GM18858 (cell line): ENCODE measurements at regions not wholly inside any gene's neighbourhood (a gene's known extent, or its start where the extent isn't known, plus 50 kb on each side); places are given as distances from the start of the nearest gene placed in this dataset.
"Not testable (repeated sequence)": the region's sequence is repeated elsewhere in the genome, so short reads cannot be mapped to it uniquely, and the experiment has no call there.

Experiments
- ATAC-seq: cut with Tn5 transposase; IDR thresholded peaks from one replicate; pipeline ENCODE4 v1.9.1; 2021; ENCODE audit not compliant: unreplicated experiment

DNA sequence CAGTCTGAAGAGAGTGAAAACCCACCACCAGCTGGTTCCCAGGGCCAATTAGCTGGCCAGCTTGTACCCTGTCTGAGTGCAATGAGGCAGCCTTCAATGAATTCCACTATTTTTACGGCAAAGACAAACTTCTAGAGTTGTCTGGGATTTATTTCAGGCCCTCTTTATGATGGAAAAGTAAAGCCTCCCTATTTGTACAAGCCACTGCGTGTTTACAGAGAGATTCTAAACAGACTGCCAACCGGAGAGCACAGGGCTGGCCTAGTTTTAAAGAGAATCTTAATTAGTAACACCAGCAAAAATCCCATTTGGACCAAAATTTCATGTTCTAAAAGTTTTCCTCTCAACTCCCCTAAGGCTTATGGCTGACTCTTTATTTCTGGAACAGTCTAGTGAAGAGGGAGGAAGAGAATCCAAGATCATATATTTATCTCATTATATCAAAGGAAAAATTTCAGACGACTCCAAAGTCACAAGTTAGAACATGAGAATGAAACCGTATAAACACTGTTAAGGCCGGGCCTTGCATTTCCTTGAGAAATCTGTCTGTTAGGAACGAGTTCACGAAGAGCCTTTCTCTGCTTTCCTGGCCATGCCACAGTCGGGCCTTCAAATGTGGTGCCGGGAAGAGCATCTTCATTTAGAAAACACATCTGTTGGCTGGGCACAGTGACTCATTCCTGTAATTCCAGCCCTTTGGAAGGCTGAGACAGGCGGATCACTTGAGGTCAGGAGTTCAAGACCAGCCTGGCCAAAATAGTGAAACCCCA is 724.6 kb upstream of the NRP1 start:
- no peak for ATAC-seq

GRCh38 chr10:34055410-34055985 is 721.0 kb upstream of the NRP1 start:
- not testable (repeated sequence) for ATAC-seq

DNA sequence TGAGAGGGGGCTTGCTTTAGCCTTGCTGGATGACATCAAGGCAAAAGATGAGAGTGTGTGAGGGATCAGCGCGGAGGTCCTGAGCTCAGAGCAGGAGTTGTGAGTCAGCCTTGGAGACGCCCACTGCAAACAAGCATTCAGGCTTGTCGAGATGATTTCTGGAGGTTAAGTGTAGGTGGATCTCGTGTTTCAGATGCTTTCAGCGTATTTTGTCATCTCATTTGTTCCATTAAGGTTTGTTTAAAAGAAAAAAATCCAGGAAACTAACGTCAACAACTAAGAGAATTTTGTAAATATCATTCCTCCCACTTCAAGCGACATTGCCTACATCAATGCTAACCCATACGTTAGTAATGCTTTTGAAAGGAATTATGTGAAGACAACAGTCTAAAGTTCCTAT is 715.4 kb upstream of the NRP1 start:
- ATAC-seq = no peak

- ATAC-seq = no peak
These were observed 715.0 kb upstream of the NRP1 start for GRCh38 chr10:34049469-34049868.

DNA sequence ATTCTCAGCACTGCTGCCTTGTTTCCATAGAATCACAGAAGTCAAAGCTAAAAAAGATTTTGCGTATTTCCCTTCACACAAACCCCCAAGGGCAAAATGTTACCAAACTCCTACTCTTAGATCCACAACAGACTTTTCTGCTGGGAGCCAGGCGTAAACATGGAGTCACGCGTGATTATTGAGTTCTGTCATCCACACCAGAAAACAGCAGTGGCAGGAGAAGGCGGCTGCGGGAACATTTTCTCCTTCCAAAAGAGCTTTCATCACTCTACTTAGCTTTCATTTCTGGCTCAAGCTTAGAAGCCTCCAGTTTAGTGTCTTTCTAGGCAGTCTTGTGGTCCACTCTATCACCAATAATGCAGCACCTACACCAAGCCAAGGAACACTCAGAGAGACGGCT is 712.9 kb upstream of the NRP1 start:
- ATAC-seq = no peak

- ATAC-seq = no peak
These were observed 712.1 kb upstream of the NRP1 start for GRCh38 chr10:34046506-34047034.

DNA sequence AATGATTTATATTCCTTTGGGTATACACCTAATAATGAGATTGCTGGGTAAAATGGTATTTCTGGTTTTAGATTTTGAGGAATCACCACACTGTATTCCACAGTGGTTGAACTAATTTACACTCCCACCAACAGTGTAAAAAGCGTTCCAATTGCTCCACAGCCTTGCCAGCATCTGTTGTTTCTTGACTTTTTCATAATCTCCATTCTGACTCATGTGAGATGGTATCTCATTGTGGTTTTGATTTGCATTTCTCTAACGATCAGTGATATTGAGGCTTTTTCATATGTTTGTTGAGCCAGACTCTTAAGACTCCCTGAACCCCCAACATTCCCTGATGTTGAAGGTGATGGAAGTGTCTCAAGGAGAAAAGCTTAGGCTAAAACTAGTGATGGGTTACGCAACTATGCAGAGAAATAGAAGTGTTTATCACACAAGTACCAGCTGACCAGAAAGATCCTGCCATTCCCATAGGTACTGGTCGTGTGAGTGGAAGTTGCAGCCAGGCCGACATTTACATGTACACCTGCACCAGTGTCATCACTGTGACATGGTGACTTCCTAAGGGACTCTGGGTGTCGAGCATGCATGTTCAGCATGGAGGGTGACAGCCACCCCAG is 711.2 kb upstream of the NRP1 start:
- ATAC-seq = no peak

DNA sequence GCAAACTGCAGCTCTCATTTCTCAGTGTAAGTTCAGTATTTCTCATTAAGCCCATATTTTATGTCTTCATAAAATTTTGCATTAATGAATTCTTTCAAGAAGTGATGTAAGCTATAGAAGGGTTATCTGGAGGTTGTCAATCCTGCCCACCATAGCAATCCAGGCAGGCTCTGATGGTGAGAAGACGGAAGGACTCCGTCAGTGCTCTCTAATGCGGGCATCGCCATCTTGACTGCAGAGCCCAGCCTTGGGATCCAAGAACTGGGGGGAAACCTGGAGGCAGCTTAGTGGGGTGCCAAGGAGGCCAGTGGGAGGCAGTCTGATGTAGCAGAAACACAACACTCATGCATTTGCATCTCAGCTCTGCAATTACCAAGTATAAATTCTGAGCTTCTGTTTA is 707.4 kb upstream of the NRP1 start:
- no peak for ATAC-seq

DNA sequence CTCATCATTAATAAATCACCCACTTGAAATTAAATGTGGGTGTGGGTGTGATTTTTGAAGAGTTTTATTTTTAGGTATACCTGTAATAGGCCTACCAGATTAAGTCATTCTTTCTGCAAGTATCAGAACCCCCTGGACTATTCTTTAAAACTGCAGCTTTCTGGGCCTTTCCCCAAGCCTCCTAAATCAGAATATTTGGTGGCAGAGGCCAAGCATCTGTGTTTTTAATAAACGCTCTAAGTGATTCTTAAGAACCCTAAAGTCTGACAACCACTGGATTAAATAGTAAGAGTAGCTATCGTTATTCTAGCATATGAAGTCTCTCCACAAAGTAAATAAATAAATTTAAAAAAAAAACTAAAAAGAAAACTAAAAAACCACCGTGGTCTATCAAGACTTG is 703.0 kb upstream of the NRP1 start:
- no peak for ATAC-seq

DNA sequence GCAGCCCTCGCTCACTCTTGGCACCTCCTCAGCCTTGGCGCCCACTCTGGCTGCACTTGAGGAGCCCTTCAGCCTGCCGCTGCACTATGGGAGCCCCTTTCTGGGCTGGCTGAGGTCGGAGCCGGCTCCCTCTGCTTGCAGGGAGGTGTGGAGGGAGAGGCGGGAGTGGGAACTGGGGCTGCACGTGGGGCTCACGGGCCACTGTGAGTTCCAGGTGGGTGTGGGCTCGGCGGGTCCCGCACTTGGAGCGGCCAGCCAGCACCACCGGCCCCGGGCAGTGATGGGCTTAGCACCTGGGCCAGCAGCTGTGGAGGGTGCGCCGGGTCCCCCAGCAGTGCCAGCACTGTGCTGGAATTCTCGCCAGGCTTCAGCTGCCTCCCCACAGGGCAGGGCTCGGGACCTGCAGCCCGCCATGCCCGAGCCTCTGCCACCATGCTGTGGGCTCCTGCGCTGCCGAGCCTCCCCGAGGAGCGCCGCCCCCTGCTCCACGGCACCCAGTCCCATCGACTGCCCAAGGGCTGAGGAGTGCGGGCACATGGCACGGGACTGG is 700.8 kb upstream of the NRP1 start:
- not testable (repeated sequence) for ATAC-seq

DNA sequence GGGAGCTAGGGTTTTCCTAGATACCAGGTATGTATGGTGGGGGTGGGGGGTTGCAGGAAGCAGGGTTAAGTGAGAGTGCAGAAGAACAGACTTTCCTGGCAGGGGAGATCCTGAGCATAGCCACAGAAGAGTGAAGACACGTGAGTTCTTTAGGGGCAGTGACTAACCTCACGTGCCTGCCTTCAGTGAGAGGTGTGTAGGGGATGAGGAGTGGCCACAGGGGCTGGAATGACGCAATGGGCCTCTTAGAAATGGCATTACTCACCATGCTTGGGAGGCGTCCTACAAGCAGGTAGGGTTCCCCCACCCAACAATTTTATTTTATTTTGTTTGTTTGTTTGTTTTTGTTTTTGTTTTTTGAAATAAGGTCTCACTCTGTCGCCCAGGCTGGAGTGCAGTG is 698.6 kb upstream of the NRP1 start:
- ATAC-seq = no peak

DNA sequence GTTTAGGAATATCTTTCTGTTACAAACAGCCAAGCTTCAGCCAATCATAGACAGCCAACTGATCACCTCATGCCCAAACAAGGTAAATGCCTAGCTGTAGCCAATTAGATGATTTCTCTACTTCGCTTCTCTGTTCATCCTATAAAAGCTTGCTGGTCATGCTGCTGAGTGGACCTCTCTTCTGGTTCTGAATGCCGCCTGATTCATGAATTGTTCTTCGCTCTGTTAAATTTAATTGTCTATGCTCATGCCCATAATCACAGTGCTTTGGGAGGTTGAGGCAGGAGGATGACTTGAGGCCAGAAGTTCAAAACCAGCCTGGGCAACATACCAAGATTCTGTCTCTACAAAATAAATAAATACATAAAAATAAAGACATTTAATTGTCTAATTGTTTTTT is 698.1 kb upstream of the NRP1 start:
- no peak for ATAC-seq

GRCh38 chr10:34031400-34031799 is 696.9 kb upstream of the NRP1 start:
- ATAC-seq = no peak

DNA sequence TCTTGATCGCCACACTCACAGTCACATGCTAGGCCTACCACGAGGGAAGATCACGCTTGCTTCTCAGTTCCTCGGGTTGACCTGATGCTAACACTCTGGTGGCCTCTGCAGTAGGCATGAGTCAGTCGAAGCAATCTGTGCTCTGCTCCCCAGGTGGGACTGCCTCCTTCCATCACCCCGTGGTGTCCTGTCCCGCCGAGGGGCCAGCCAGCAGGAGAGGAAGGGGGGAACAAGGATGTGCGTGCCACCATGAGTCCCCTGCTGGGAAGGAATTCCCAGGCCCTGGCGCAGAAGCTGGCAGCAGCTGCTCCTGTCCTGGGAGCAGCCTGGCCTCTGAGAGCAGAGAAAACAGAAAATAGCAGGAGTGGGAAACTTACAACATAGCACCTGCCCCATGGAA is 695.0 kb upstream of the NRP1 start:
- ATAC-seq = no peak

GRCh38 chr10:34028936-34029335 is 694.5 kb upstream of the NRP1 start:
- no peak for ATAC-seq

DNA sequence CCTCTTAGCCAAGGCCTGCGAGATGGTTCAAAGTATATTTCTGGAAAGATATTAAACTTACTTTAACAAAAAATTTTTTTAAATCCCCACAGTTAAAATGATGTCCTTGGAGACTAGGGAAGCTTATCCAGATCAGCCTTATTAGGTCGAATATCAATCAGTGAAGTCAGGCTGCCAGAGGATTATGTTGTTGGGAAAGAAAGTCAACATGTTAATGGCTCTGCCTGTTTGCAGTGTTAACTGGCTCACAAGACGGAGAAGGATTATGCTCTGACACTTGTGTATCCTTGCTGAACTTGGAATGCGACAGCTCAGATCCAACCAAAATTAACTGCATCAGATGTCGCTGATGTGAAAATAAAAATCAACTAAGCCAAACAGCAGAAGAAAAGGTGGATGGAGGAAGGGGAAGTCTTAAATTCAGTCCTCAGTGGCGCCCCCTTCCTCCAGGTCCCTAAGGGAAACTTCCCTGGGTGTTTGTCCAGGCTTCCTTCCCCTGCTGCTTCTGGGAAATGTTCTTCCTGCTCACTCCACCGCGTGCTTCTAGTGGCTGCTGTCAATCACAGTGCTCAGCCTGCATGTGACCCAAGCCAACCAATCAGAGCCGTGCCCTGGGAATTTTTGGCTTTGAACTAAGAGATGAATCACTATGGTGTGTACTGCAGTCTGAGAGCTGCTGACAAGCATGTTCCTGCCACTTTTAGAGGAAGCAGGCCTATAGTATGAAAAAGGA is 690.4 kb upstream of the NRP1 start:
- ATAC-seq = no peak

- no peak for ATAC-seq
These were observed 689.8 kb upstream of the NRP1 start for GRCh38 chr10:34024282-34024681.

DNA sequence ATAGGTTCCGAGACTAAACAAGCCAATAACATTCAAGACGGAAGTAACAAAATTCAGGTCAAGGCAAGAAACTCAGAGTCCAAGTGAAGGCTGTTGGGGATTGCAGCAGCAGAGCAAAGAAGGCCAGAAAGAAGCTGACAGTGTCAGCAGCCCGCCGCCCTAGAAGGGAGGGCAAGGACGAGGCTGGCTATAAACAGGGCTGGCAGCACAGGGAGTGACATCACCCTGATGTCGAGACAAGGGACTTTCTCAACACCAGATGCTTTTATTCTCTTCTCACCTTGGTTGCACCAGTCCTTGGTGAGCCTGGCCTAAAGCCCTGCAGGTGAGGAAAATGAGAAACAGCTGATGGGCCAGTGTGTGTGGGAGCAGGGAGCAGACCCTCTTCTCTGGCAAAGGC is 687.7 kb upstream of the NRP1 start:
- no peak for ATAC-seq

DNA sequence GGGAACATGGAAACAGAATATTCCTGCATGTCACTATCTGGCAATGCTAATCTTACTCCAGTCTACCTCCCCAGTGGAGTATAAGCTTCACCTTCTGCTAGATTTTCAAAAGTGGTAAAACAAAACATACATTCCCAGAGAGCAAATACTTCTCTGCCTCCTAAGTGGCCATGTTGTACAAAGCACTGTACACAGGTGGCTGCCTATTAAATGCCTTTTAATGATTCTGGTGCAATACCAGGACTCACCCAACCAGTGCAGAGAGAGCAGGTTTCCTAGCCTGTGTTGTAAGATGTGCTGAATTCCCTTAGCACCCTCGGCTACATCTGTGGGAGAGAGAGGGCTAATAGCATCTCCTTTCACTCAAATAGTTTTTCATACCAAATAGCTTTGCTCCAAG is 684.3 kb upstream of the NRP1 start:
- no peak for ATAC-seq

- ATAC-seq = no peak
These were observed 683.7 kb upstream of the NRP1 start for GRCh38 chr10:34018129-34018528.

DNA sequence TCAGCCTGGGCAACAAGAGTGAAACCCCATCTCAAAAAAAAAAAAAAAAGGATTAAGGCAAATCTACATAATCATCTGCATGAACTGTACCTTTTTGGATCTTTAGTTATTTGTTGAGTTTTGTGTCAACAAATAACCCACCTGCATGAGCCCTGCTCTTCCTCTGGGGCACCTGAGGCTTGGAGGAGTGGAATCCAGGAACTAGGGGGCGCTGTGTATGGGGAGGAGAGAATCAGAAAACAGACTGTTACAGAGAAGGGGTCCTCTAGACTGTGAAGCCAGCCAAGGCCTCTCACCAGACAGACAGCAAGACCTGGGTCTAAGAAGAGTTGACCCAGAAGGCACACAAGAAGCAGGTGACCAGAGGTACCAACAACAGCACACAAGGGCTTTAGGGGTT is 682.8 kb upstream of the NRP1 start:
- ATAC-seq = no peak
